Coronary artery (tissue), 2 donors: ENCODE measurements at regions not wholly inside any gene's neighbourhood (a gene's known extent, or its start where the extent isn't known, plus 50 kb on each side); places are given as distances from the start of the nearest gene placed in this dataset.

ENCODE experiments used
- DNase-seq: peaks from one replicate; pipeline ENCODE4 v3.0.0-alpha.2; 2017; ENCODE audit warnings: low spot score
- H3K27ac ChIP-seq, 2 donors: fragments of 200-600 bp; sonication (generic); one replicate each; pipeline ENCODE4 v1.5.1; 2016 to 2019
- H3K4me3 ChIP-seq: fragments of 200-600 bp; sonication (generic); 2 replicates; pipeline ENCODE4 v1.5.1; 2016; ENCODE audit warnings: mild to moderate bottlenecking, moderate library complexity
- CTCF ChIP-seq: fragments of 200-600 bp; sonication (generic); IDR thresholded peaks from one replicate; pipeline ENCODE4 v1.5.1; 2019; ENCODE audit warnings: antibody characterized with exemption

DNA sequence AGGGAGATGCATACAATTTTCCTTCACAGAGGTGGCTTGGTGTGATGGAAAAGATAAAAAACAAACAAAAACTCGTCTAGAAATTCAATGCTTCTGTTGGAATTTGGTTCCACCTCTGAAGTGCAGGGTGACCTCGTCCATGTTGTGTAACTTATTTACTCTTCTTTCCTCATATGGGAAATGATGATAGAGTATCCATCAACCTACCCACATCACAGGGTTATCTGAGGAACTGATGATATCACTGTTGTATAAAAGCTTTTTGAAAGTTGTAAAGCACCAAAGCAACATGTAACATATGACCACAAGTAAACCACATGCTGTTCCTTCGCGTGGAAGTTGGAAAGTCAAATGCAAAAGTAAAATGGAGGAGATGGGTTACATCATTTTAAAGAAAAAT lies 212.0 kb upstream of the SGK1 start:
- H3K27ac ChIP-seq: no peak overlapping the region
- no peak for DNase-seq

DNA sequence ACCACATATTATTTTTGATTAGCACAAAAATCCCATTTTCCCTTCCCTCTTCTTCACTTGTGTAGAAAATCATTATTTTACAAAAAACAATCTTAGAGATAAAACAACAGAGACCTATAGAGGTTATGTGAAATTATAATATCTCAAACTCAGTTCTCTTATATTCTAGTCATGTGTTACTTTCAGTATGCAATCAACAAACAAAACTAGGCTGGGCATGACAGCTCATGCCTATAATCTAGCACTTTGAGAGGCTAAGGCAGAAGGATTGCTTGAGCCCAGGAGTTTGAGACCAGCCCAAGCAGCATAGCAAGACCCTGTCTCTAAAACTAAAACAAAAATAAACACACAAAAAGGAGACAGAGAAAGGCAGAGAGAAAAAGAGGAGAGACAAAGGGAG lies 211.4 kb upstream of the SGK1 start:
- no peak for DNase-seq
- no peak for TF ChIP-seq CTCF

More for the DNA sequence above, 212.0 kb upstream of the SGK1 start:
- no peak for TF ChIP-seq CTCF
- H3K4me3 ChIP-seq: no peak overlapping the region

GRCh38 chr6:134527108-134527787 lies 209.3 kb upstream of the SGK1 start:
- TF ChIP-seq CTCF: no peak
- DNase-seq: no peak
- no peak overlapping the region for H3K27ac ChIP-seq
- H3K4me3 ChIP-seq: no peak overlapping the region

More for the DNA sequence above, 211.4 kb upstream of the SGK1 start:
- no peak overlapping the region for H3K4me3 ChIP-seq
- H3K27ac ChIP-seq: no peak overlapping the region

GRCh38 chr6:134525190-134525868 lies 207.4 kb upstream of the SGK1 start:
- no peak for TF ChIP-seq CTCF
- no peak overlapping the region for H3K4me3 ChIP-seq
- DNase-seq: no peak
- no peak overlapping the region for H3K27ac ChIP-seq

DNA sequence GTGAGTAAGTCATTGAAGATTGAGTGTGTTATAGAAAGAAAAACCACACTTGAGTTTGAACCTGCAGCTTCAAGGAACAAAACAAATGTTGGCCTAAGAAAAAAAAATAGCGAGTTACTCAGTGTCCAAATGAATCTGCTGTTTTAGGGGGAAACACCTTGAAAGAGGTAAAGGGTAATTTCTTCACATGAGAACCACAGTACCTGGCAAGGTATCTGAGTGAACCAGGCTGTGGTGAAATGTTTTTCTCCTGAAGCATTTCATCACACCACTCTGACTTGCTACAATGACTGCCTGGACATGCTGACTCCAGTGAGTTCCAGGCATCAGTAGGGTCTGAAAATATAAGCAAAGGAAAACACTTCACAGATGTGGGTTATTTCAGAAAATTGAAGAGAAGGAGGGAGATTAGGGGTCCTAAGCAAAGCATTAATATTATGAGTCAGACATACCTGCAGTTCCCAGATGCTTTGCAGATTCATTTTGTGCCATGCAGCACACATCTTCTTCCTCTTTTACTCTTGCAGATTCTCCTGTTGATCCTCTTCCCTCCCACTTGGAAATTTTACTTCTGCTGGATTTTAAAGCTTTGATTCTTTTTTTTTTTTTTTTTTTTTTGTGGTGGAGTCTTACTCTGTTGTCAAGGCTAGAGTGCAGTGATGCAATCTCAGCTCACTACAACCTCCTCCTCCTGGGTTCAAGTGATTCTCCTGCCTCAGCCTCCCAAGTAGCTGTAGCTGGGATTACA lies 206.2 kb upstream of the SGK1 start:
- DNase-seq: no peak
- TF ChIP-seq CTCF: no peak

DNA sequence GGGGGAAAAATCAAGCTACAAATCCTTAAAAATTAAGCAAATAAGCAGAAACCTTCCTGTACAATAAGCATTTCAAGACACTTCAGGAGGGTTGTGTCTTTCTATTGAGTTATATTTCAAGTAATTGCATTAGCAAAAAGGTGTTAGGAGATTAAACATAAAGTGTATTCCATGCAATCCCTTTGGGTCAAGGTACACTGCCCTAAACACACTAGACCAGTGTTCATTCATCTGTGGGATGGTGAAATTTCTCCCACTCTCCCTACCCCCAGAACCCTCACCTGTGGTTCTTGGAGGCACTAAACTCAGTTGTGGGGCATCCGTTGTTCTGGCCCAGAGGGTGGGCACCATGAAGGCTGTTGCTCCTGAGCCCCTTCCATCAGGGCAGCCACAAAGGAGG lies 205.1 kb upstream of the SGK1 start:
- Histone ChIP-seq H3K4me3 (no peak overlapping the region), H3K27ac (no peak overlapping the region)
- TF ChIP-seq CTCF: no peak
- no peak for DNase-seq

More for the DNA sequence above, 206.2 kb upstream of the SGK1 start:
- no peak overlapping the region for H3K27ac ChIP-seq
- no peak overlapping the region for H3K4me3 ChIP-seq
